H1 (cell line): ENCODE measurements at regions not wholly inside any gene's neighbourhood (a gene's known extent, or its start where the extent isn't known, plus 50 kb on each side); places are given as distances from the start of the nearest gene placed in this dataset.

Source experiments
- BCL11A ChIP-seq, 2 experiments: IDR thresholded peaks; one replicate each; pipeline ENCODE4 v1.6.1; 2011; ENCODE audit warnings: low read depth in 2 of 2, low read length in 2 of 2, mild to moderate bottlenecking in 2 of 2
- CBX8 ChIP-seq: fragments of 300-800, 300-1000 bp; sonication (generic); IDR thresholded peaks from 2 replicates; pipeline ENCODE4 v1.7.1; 2016; ENCODE audit warnings: low read depth, low read length, borderline replicate concordance
- CTBP2 ChIP-seq: IDR thresholded peaks from 2 replicates; pipeline ENCODE4 v1.7.0; 2011; ENCODE audit warnings: borderline replicate concordance, mild to moderate bottlenecking, moderate library complexity, mixed read lengths, low read length; ENCODE audit not compliant: insufficient read depth, insufficient read length
- GABPA ChIP-seq: IDR thresholded peaks from 2 replicates; pipeline ENCODE4 v1.6.1; 2011; ENCODE audit warnings: mild to moderate bottlenecking, low read length, moderate library complexity, borderline replicate concordance; ENCODE audit not compliant: insufficient read depth
- KDM4A ChIP-seq: IDR thresholded peaks from one replicate; pipeline ENCODE4 v1.7.1; 2012; ENCODE audit warnings: low read depth, mild to moderate bottlenecking, moderate library complexity, low read length, inconsistent platforms; ENCODE audit not compliant: severe bottlenecking
- RFX5 ChIP-seq: IDR thresholded peaks from 2 replicates; pipeline ENCODE4 v1.6.1; 2011; ENCODE audit warnings: low read depth, low read length, improper control_type of control experiment, borderline replicate concordance
- YY1 ChIP-seq: IDR thresholded peaks from 2 replicates; pipeline ENCODE4 v1.6.1; 2011; ENCODE audit warnings: low read depth, mild to moderate bottlenecking, low read length

DNA sequence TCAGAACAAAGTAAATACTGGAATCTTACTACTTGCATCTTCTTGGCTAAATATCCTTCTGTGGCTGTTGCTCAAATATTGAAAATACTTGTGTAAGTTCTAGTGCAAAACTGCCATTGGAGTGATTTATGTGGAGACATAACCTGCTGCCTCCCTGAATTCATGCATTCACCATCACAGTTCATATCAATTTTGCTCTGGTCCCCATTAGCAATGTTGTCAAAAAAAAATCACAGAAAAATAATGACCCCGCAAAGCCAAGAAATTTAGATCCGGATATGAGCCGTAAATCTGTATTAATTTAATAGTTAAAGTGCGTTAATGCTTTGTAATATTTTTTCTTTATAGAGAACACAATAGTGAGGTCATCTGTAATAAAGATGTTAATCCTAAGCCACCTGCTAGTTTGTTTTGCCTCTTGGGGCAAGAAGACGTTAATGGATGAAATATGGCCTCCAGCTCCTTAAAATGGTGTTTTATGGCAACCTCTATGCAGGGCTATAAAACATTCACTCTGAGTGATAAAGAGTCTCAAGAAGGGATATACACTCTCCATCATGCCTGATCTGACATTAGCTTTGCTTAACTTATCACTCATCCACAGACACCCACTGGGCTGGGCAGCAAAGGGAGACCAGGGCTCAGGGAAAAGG lies 255.9 kb downstream of the INSC start (continued):
- no peak for TF ChIP-seq KDM4A
- no peak for TF ChIP-seq GABPA
- TF ChIP-seq YY1, result no peak
- no peak for TF ChIP-seq CTBP2
- TF ChIP-seq CBX8, result no peak
- TF ChIP-seq RFX5, result no peak
- no peak for TF ChIP-seq BCL11A (IDR thresholded peaks at IDR 0.05; ENCODE audit: low read depth in 2 of 2, low read length in 2 of 2)
- TF ChIP-seq, all 59 proteins: peak for 0
